ENCODE measurements at regions not wholly inside any gene's neighbourhood (a gene's known extent, or its start where the extent isn't known, plus 50 kb on each side); places are given as distances from the start of the nearest gene placed in this dataset.

- no peak for TF ChIP-seq CTCF (IDR thresholded peaks at IDR 0.05; ENCODE audit: low read depth, low read length, poor library complexity, severe bottlenecking)
- no peak for TF ChIP-seq EZH2phosphoT487 (IDR thresholded peaks at IDR 0.05; ENCODE audit: borderline replicate concordance, low read length)
Measured at GRCh38 chr5:38148021-38148625, 110.2 kb upstream of the EGFLAM start.

Measured in DOHH2 (cell line).